Activated naive CD4-positive, alpha-beta T cell treated with anti-CD3 and anti-CD28 coated beads, Interleukin-2, amount 50 U/mL, for 16 hours (primary cell): ENCODE measurements at regions not wholly inside any gene's neighbourhood (a gene's known extent, or its start where the extent isn't known, plus 50 kb on each side); places are given as distances from the start of the nearest gene placed in this dataset.

Experiments
- DNase-seq: peaks from one replicate; pipeline ENCODE4 v3.0.0-alpha.2; 2020

- no peak for DNase-seq
Measured at GRCh38 chr2:221142341-221142740, 429.8 kb downstream of the EPHA4 start.

GRCh38 chr2:221143231-221143630 is 428.9 kb downstream of the EPHA4 start:
- no peak for DNase-seq

GRCh38 chr2:221144909-221145308 is 427.2 kb downstream of the EPHA4 start:
- no peak for DNase-seq

- no peak for DNase-seq
Measured at GRCh38 chr2:221145396-221145795, 426.7 kb downstream of the EPHA4 start.

- no peak for DNase-seq
Measured at GRCh38 chr2:221153226-221153625, 418.9 kb downstream of the EPHA4 start.

- DNase-seq, result no peak
Measured at GRCh38 chr2:221154176-221154575, 417.9 kb downstream of the EPHA4 start.

GRCh38 chr2:221156062-221156734 is 415.9 kb downstream of the EPHA4 start:
- no peak for DNase-seq

- no peak for DNase-seq
Measured at GRCh38 chr2:221161186-221161585, 410.9 kb downstream of the EPHA4 start.

- DNase-seq, result no peak
Measured at GRCh38 chr2:221166292-221166691, 405.8 kb downstream of the EPHA4 start.

GRCh38 chr2:221167561-221167960 is 404.5 kb downstream of the EPHA4 start:
- DNase-seq, result no peak

- no peak for DNase-seq
Measured at GRCh38 chr2:221169724-221170123, 402.4 kb downstream of the EPHA4 start.

GRCh38 chr2:221170548-221170947 is 401.6 kb downstream of the EPHA4 start:
- DNase-seq, result no peak

- DNase-seq, result no peak
Measured at GRCh38 chr2:221176667-221177066, 395.4 kb downstream of the EPHA4 start.

- no peak for DNase-seq
Measured at GRCh38 chr2:221178139-221178538, 394.0 kb downstream of the EPHA4 start.

GRCh38 chr2:221186873-221187272 is 385.2 kb downstream of the EPHA4 start:
- DNase-seq, result no peak

GRCh38 chr2:221189431-221190067 is 382.6 kb downstream of the EPHA4 start:
- DNase-seq, result no peak

GRCh38 chr2:221195829-221196228 is 376.3 kb downstream of the EPHA4 start:
- DNase-seq, result no peak

- no peak for DNase-seq
Measured at GRCh38 chr2:221197225-221197856, 374.8 kb downstream of the EPHA4 start.

GRCh38 chr2:221198309-221198708 is 373.8 kb downstream of the EPHA4 start:
- DNase-seq, result no peak

GRCh38 chr2:221200184-221200839 is 371.8 kb downstream of the EPHA4 start:
- no peak for DNase-seq

- DNase-seq, result no peak
Measured at GRCh38 chr2:221202431-221202830, 369.7 kb downstream of the EPHA4 start.

- no peak for DNase-seq
Measured at GRCh38 chr2:221203125-221203524, 369.0 kb downstream of the EPHA4 start.

- no peak for DNase-seq
Measured at GRCh38 chr2:221203856-221204255, 368.2 kb downstream of the EPHA4 start.

- no peak for DNase-seq
Measured at GRCh38 chr2:221204699-221205098, 367.4 kb downstream of the EPHA4 start.
